SK-N-SH (cell line): ENCODE measurements at regions not wholly inside any gene's neighbourhood (a gene's known extent, or its start where the extent isn't known, plus 50 kb on each side); places are given as distances from the start of the nearest gene placed in this dataset.

Experiments used
- CTCF ChIP-seq: fragments of 200-600 bp; sonication (generic); IDR thresholded peaks from 2 replicates; pipeline ENCODE4 v1.6.1; 2017; ENCODE audit warnings: antibody characterized with exemption, mild to moderate bottlenecking, moderate library complexity
- EP300 ChIP-seq, 2 experiments: IDR thresholded peaks; 2 replicates each; pipeline versions ENCODE4 v1.4.0 to v1.6.1; 2012; ENCODE audit warnings: borderline replicate concordance in 1 of 2, low read depth in 1 of 2, low read length in 1 of 2
- EZH2phosphoT487 ChIP-seq: fragments of 200-600 bp; sonication (generic); IDR thresholded peaks from 2 replicates; pipeline ENCODE4 v1.6.1; 2017; ENCODE audit warnings: low read depth, mixed run types, mild to moderate bottlenecking, antibody characterized with exemption, moderate library complexity, borderline replicate concordance
- FOXM1 ChIP-seq: IDR thresholded peaks from 2 replicates; pipeline ENCODE4 v1.4.0; 2012; ENCODE audit warnings: low read depth, mild to moderate bottlenecking
- MEF2A ChIP-seq: IDR thresholded peaks from 2 replicates; pipeline ENCODE4 v1.4.0; 2012; ENCODE audit warnings: low read depth, borderline replicate concordance
- MXI1 ChIP-seq: IDR thresholded peaks from 2 replicates; pipeline ENCODE4 v1.6.1; 2012; ENCODE audit warnings: mild to moderate bottlenecking, low read depth, low read length, improper control_type of control experiment
- NFIC ChIP-seq: IDR thresholded peaks from 2 replicates; pipeline ENCODE4 v1.4.0; 2012; ENCODE audit warnings: borderline replicate concordance
- POLR2AphosphoS5 ChIP-seq: IDR thresholded peaks from 2 replicates; pipeline ENCODE4 v1.6.1; 2012; ENCODE audit warnings: low read depth, low read length
- RCOR1 ChIP-seq: fragments of 150-350 bp; IDR thresholded peaks from 2 replicates; pipeline ENCODE4 v1.6.1; 2017; ENCODE audit warnings: antibody characterized with exemption, low read length
- SMC3 ChIP-seq: IDR thresholded peaks from 2 replicates; pipeline ENCODE4 v1.6.1; 2012; ENCODE audit warnings: low read depth, low read length, improper control_type of control experiment
- TAF1 ChIP-seq: IDR thresholded peaks from 2 replicates; pipeline ENCODE4 v1.6.1; 2012; ENCODE audit warnings: low read depth, mild to moderate bottlenecking, low read length, moderate library complexity, borderline replicate concordance
- TEAD4 ChIP-seq: IDR thresholded peaks from 2 replicates; pipeline ENCODE4 v1.4.0; 2012; ENCODE audit warnings: mild to moderate bottlenecking, borderline replicate concordance; ENCODE audit not compliant: insufficient read depth
- YY1 ChIP-seq: IDR thresholded peaks from 2 replicates; pipeline ENCODE4 v1.4.0; 2012; ENCODE audit warnings: low read depth, mild to moderate bottlenecking
- TF ChIP-seq, protein P1 (sequence below): IDR thresholded peaks from 2 replicates; pipeline ENCODE4 v1.4.0; 2012; ENCODE audit warnings: low read depth

GRCh38 chr6:121876721-121877120 lies 441.3 kb downstream of the GJA1 start:
- TF ChIP-seq MXI1 (no peak), POLR2AphosphoS5 (no peak), CTCF (no peak), YY1 (no peak), TAF1 (no peak), NFIC (no peak), EP300 (IDR thresholded peaks at IDR 0.05; ENCODE audit: borderline replicate concordance in 1 of 2, low read depth in 1 of 2, low read length in 1 of 2) (no peak), RCOR1 (no peak), SMC3 (no peak), MEF2A (no peak), TEAD4 (no peak), FOXM1 (no peak), EZH2phosphoT487 (no peak)
- TF ChIP-seq, protein P1, sequence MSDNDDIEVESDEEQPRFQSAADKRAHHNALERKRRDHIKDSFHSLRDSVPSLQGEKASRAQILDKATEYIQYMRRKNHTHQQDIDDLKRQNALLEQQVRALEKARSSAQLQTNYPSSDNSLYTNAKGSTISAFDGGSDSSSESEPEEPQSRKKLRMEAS, result no peak
